Transverse colon (tissue), 3 donors: ENCODE measurements at regions not wholly inside any gene's neighbourhood (a gene's known extent, or its start where the extent isn't known, plus 50 kb on each side); places are given as distances from the start of the nearest gene placed in this dataset.

Experiments
- EP300 ChIP-seq: sonication (generic); formaldehyde crosslinking; IDR thresholded peaks from one replicate; pipeline ENCODE4 v1.6.1; 2017; ENCODE audit warnings: antibody characterized with exemption, low read depth
- POLR2AphosphoS5 ChIP-seq, 3 donors: sonication (generic); formaldehyde crosslinking; IDR thresholded peaks; one replicate each; pipeline ENCODE4 v1.6.1; 2016; ENCODE audit warnings: antibody characterized with exemption in 3 of 3

DNA sequence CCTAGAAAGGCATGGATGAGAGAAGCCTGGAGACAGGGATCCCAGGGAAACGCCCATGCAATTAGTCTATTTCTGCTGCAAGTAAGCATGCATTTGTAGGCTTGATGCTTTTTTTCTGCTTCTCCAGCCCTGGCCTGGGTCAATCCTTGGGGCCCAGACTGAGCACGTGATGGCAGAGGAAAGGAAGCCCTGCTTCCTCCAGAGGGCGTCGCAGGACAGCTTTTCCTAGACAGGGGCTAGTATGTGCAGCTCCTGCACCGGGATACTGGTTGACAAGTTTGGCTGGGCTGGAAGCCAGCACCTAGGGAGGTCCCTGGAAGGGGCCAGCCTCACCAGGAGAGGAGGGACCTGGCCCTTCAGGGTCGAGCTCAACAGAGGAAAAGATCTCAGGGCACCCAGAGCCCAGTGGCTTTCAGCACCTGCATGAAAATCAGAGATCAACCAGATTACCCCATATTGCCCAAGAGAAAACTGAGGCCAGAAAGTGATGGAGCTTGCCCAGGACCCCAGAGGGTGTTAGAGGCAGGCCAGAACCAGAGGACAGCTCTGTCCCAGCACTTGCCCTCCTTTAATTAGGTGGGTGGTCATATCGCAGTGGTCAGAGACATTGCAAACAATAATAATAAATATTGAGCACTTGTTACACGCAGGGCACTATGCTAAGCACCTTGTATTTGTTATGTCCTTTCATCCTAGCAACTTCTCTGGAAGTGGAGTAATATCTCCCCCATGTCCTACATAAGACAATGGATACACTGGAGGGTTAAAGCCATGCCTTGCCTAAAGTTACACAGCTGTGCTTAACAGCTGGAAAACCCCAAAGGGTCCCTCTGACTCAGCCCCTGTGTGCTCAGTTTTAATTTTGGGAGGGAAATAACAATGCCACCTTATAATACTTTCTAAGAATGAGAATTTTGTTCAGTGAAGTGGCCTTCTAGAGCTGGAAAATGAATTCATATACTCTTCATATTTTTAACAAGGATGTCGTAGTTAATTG lies 67.1 kb downstream of the KLF4 start:
- TF ChIP-seq EP300 = no peak
- no peak for TF ChIP-seq POLR2AphosphoS5 (IDR thresholded peaks at IDR 0.05)
